Upper lobe of left lung (tissue), 4 donors: ENCODE measurements at regions not wholly inside any gene's neighbourhood (a gene's known extent, or its start where the extent isn't known, plus 50 kb on each side); places are given as distances from the start of the nearest gene placed in this dataset.
"Not testable (repeated sequence)": the region's sequence is repeated elsewhere in the genome, so short reads cannot be mapped to it uniquely, and the experiment has no call there.

Experiments used
- CTCF ChIP-seq, 6 experiments: fragments of 450-650 bp in 4 of 6; fragments of 200-600 bp in 2 of 6; sonication (generic) in 2 of 6; IDR thresholded peaks; one replicate each; pipeline ENCODE4 v1.5.1; 2016 to 2019; ENCODE audit warnings: antibody characterized with exemption in 6 of 6
- EP300 ChIP-seq, 4 donors: sonication (generic); formaldehyde crosslinking; IDR thresholded peaks; one replicate each; pipeline ENCODE4 v1.5.1; 2017; ENCODE audit warnings: antibody characterized with exemption in 4 of 4, control low read depth in 2 of 4
- POLR2A ChIP-seq, 4 donors: fragments of 450-650 bp; IDR thresholded peaks; one replicate each; pipeline ENCODE4 v1.5.1; 2016 to 2017; ENCODE audit warnings: antibody characterized with exemption in 4 of 4, mild to moderate bottlenecking in 2 of 4
- POLR2AphosphoS5 ChIP-seq, 2 donors: sonication (generic); formaldehyde crosslinking; IDR thresholded peaks; one replicate each; pipeline ENCODE4 v1.5.1; 2017; ENCODE audit warnings: antibody characterized with exemption in 2 of 2

- not testable (repeated sequence) for TF ChIP-seq CTCF, POLR2AphosphoS5, POLR2A, EP300 (IDR thresholded peaks at IDR 0.05)
Measured at GRCh38 chr5:142398011-142398729, 73.3 kb upstream of the SPRY4 start.
